SK-N-SH (cell line): ENCODE measurements at regions not wholly inside any gene's neighbourhood (a gene's known extent, or its start where the extent isn't known, plus 50 kb on each side); places are given as distances from the start of the nearest gene placed in this dataset.

ENCODE experiments used
- CTCF ChIA-PET: fragments of 300-600, 350-600 bp; formaldehyde crosslinking; extraction: SDS; loops from one replicate; lab custom pipeline; 2021; lab: Yijun Ruan, JAX
- POLR2A ChIA-PET: fragments of 350-600 bp; sonication (Branson Sonifier 250); formaldehyde crosslinking; extraction: SDS; loops from one replicate; lab custom pipeline; 2020; ENCODE audit warnings: antibody characterized with exemption, inconsistent platforms; lab: Yijun Ruan, JAX
- DNase-seq: peaks from one replicate; pipeline ENCODE4 v3.0.0; 2012
- H2AFZ ChIP-seq: fragments of 200-600 bp; sonication (generic); 2 replicates; pipeline ENCODE4 v1.8.1; 2016; ENCODE audit warnings: antibody characterized with exemption, mild to moderate bottlenecking, low read depth
- H3F3A ChIP-seq: fragments of 200-600 bp; sonication (generic); replicated peaks from 2 replicates; pipeline ENCODE3; 2016; ENCODE audit warnings: antibody characterized with exemption, mild to moderate bottlenecking; ENCODE audit not compliant: insufficient read depth
- H3K27ac ChIP-seq, 2 experiments: fragments of 200-500 bp in 1 of 2; fragments of 200-600 bp in 1 of 2; sonication (Bioruptor generic) in 1 of 2; sonication (generic), shearing (Covaris generic) in 1 of 2; 2 replicates each; pipeline versions ENCODE4 v1.5.1 to v1.6.1; 2014 to 2016; ENCODE audit warnings: low read depth in 2 of 2, inconsistent platforms in 1 of 2, low read length in 1 of 2, mild to moderate bottlenecking in 1 of 2, mixed read lengths in 1 of 2
- H3K27me3 ChIP-seq: fragments of 200-600 bp; sonication (generic), shearing (Covaris generic); 2 replicates; pipeline ENCODE4 v1.6.1; 2016; ENCODE audit warnings: mixed run types; ENCODE audit not compliant: insufficient read depth
- H3K36me3 ChIP-seq, 2 experiments: fragments of 200-500 bp in 1 of 2; fragments of 200-600 bp in 1 of 2; sonication (Bioruptor generic) in 1 of 2; sonication (generic) in 1 of 2; replicated peaks in 1 of 2; 2 replicates each; pipeline versions ENCODE3 to v1.5.1; 2014 to 2016; ENCODE audit warnings: low read length in 1 of 2, mild to moderate bottlenecking in 1 of 2; ENCODE audit not compliant: insufficient read depth in 2 of 2, control insufficient read depth in 1 of 2
- H3K4me1 ChIP-seq, 2 experiments: fragments of 200-500 bp in 1 of 2; fragments of 200-600 bp in 1 of 2; sonication (Bioruptor generic) in 1 of 2; sonication (generic), shearing (Covaris generic) in 1 of 2; 2 replicates each; pipeline versions ENCODE4 v1.5.1 to v1.6.1; 2014 to 2016; ENCODE audit warnings: low read depth in 1 of 2, low read length in 1 of 2, mixed run types in 1 of 2; ENCODE audit not compliant: insufficient read depth in 2 of 2, control insufficient read depth in 1 of 2
- H3K4me2 ChIP-seq: fragments of 200-600 bp; sonication (generic), shearing (Covaris generic); 2 replicates; pipeline ENCODE4 v1.6.1; 2017; ENCODE audit warnings: mixed run types
- H3K4me3 ChIP-seq, 2 experiments: fragments of 200-500 bp in 1 of 2; fragments of 200-600 bp in 1 of 2; sonication (Bioruptor generic) in 1 of 2; sonication (generic), shearing (Covaris generic) in 1 of 2; 2 replicates each; pipeline versions ENCODE4 v1.5.1 to v1.8.1; 2014 to 2016; ENCODE audit warnings: low read depth in 2 of 2, inconsistent platforms in 1 of 2, low read length in 1 of 2, mild to moderate bottlenecking in 1 of 2, mixed read lengths in 1 of 2, moderate library complexity in 1 of 2
- H3K79me2 ChIP-seq: fragments of 200-600 bp; sonication (generic); 2 replicates; pipeline ENCODE4 v1.8.1; 2017; ENCODE audit warnings: mild to moderate bottlenecking; ENCODE audit not compliant: insufficient read depth
- H3K9ac ChIP-seq: fragments of 200-600 bp; sonication (generic); 2 replicates; pipeline ENCODE4 v1.6.1; 2017; ENCODE audit warnings: mixed run types
- H3K9me2 ChIP-seq: fragments of 200-600 bp; sonication (generic); 2 replicates; pipeline ENCODE4 v1.6.1; 2017; ENCODE audit warnings: mixed run types
- H3K9me3 ChIP-seq: fragments of 200-600 bp; sonication (generic); 2 replicates; pipeline ENCODE4 v1.6.1; 2017; ENCODE audit warnings: mixed run types, mild to moderate bottlenecking, moderate library complexity
- H4K20me1 ChIP-seq: fragments of 200-600 bp; sonication (generic); 2 replicates; pipeline ENCODE4 v1.6.1; 2017; ENCODE audit warnings: mild to moderate bottlenecking, mixed run types; ENCODE audit not compliant: insufficient read depth
- CHD2 ChIP-seq: fragments of 150-350 bp; IDR thresholded peaks from 2 replicates; pipeline ENCODE4 v1.6.1; 2018; ENCODE audit warnings: low read length; ENCODE audit not compliant: partially characterized antibody
- GATA2 ChIP-seq: sonication (generic); formaldehyde crosslinking; IDR thresholded peaks from 2 replicates; pipeline ENCODE4 v1.5.0; 2020; ENCODE audit warnings: mild to moderate bottlenecking, missing genetic modification reagents
- IRF3 ChIP-seq: fragments of 150-350 bp; IDR thresholded peaks from 2 replicates; pipeline ENCODE4 v1.6.1; 2016; ENCODE audit warnings: mild to moderate bottlenecking, low read depth, low read length
- JUND ChIP-seq: IDR thresholded peaks from 2 replicates; pipeline ENCODE4 v1.4.0; 2012
- MXI1 ChIP-seq: IDR thresholded peaks from 2 replicates; pipeline ENCODE4 v1.6.1; 2012; ENCODE audit warnings: mild to moderate bottlenecking, low read depth, low read length, improper control_type of control experiment
- NFIC ChIP-seq: IDR thresholded peaks from 2 replicates; pipeline ENCODE4 v1.4.0; 2012; ENCODE audit warnings: borderline replicate concordance
- PBX3 ChIP-seq: IDR thresholded peaks from 2 replicates; pipeline ENCODE4; 2012
- POLR2AphosphoS5 ChIP-seq: IDR thresholded peaks from 2 replicates; pipeline ENCODE4 v1.6.1; 2012; ENCODE audit warnings: low read depth, low read length
- RCOR1 ChIP-seq: fragments of 150-350 bp; IDR thresholded peaks from 2 replicates; pipeline ENCODE4 v1.6.1; 2017; ENCODE audit warnings: antibody characterized with exemption, low read length
- TAF1 ChIP-seq: IDR thresholded peaks from 2 replicates; pipeline ENCODE4 v1.6.1; 2012; ENCODE audit warnings: low read depth, mild to moderate bottlenecking, low read length, moderate library complexity, borderline replicate concordance
- USF2 ChIP-seq: fragments of 150-350 bp; IDR thresholded peaks from 2 replicates; pipeline ENCODE4 v1.6.1; 2017; ENCODE audit warnings: antibody characterized with exemption, low read length, low read depth, borderline replicate concordance
- ZBTB33 ChIP-seq: IDR thresholded peaks from 2 replicates; pipeline ENCODE4 v1.4.0; 2012; ENCODE audit warnings: low read depth, borderline replicate concordance
- WGBS: methylation state at CpG from one replicate; pipeline ENCODE4 v1.1.6; 2017; ENCODE audit warnings: low lambda C conversion rate; 5-methylcytosine and 5-hydroxymethylcytosine counted together

- TF ChIP-seq NFIC (no peak), RCOR1 (no peak), PBX3 (no peak), CHD2 (no peak)
These were observed 1017.8 kb upstream of the CHAC2 start (continued) for GRCh38 chr2:52749764-52750163.

- Histone ChIP-seq H3K27ac (no peak overlapping the region), H3K79me2 (no peaks in the 10 kb centered on the region), H3K27me3 (no peaks in the 10 kb centered on the region), H3K4me2 (no peak overlapping the region), H3K9me2 (no peaks in the 10 kb centered on the region), H2AFZ (no peak overlapping the region), H4K20me1 (no peaks in the 10 kb centered on the region), H3K4me3 (no peak overlapping the region), H3K9ac (no peak overlapping the region), H3K9me3 (no peaks in the 10 kb centered on the region), H3F3A (no peaks in the 10 kb centered on the region), H3K4me1 (no peaks in the 10 kb centered on the region), H3K36me3 (no peaks in the 10 kb centered on the region)
- 2% methylated on average over 1 of the region's 1 CpG for WGBS
- POLR2A ChIA-PET, result interaction anchor here (0.6 kb wide), 1 partner anchor 563 kb away, joined by 4 read pairs; no protein-coding TSS in a partner anchor
- DNase-seq, result no peak
- CTCF ChIA-PET, result no interaction called here
- no peak for TF ChIP-seq IRF3
- TF ChIP-seq USF2, result no peak
- no peak for TF ChIP-seq GATA2 (CRISPR knock-in tag)
- TF ChIP-seq MXI1, result no peak
- TF ChIP-seq TAF1, result no peak
- TF ChIP-seq ZBTB33, result no peak
- no peak for TF ChIP-seq JUND
- no peak for TF ChIP-seq POLR2AphosphoS5
These were observed 1022.5 kb upstream of the CHAC2 start for GRCh38 chr2:52745144-52745543.
